C4-2B (cell line): ENCODE measurements at regions not wholly inside any gene's neighbourhood (a gene's known extent, or its start where the extent isn't known, plus 50 kb on each side); places are given as distances from the start of the nearest gene placed in this dataset.

Experiments used
- H3K27ac ChIP-seq: fragments of 450-650 bp; 2 replicates; pipeline ENCODE4 v1.5.1; 2017
- CTCF ChIP-seq: fragments of 450-650 bp; conservative IDR thresholded peaks from 2 replicates; pipeline ENCODE4 v1.5.1; 2017; ENCODE audit warnings: mild to moderate bottlenecking
- ZFX ChIP-seq: fragments of 450-650 bp; IDR thresholded peaks from 2 replicates; pipeline ENCODE4 v1.6.1; 2017

- no peak overlapping the region for H3K27ac ChIP-seq
- TF ChIP-seq CTCF (no peak), ZFX (no peak)
These were observed 121.5 kb downstream of the APIP start for GRCh38 chr11:34794696-34795095.

- no peak overlapping the region for H3K27ac ChIP-seq
- no peak for TF ChIP-seq ZFX
- TF ChIP-seq CTCF, result no peak
These were observed 122.5 kb downstream of the APIP start for GRCh38 chr11:34793666-34794065.

- no peak for TF ChIP-seq CTCF
- TF ChIP-seq ZFX, result no peak
- no peak overlapping the region; the same call in 1 of the 2 replicates for H3K27ac ChIP-seq
These were observed 123.3 kb downstream of the APIP start for GRCh38 chr11:34792814-34793258.

GRCh38 chr11:34791780-34792542 is 124.2 kb downstream of the APIP start:
- H3K27ac ChIP-seq, result no peak overlapping the region; the same call in 1 of the 2 replicates
- peak; percentile 25 for TF ChIP-seq CTCF
- no peak for TF ChIP-seq ZFX

GRCh38 chr11:34790620-34791019 is 125.6 kb downstream of the APIP start:
- TF ChIP-seq ZFX, result no peak
- no peak for TF ChIP-seq CTCF
- H3K27ac ChIP-seq, result no peak overlapping the region

- H3K27ac ChIP-seq, result no peak overlapping the region
- TF ChIP-seq CTCF (no peak), ZFX (no peak)
These were observed 126.9 kb downstream of the APIP start for GRCh38 chr11:34789196-34789834.

GRCh38 chr11:34788642-34789041 is 127.5 kb downstream of the APIP start:
- H3K27ac ChIP-seq, result no peak overlapping the region
- no peak for TF ChIP-seq ZFX
- TF ChIP-seq CTCF, result no peak
